ENCODE measurements at regions not wholly inside any gene's neighbourhood (a gene's known extent, or its start where the extent isn't known, plus 50 kb on each side); places are given as distances from the start of the nearest gene placed in this dataset.

GRCh38 chr15:91429973-91430372 lies 329.9 kb downstream of the SV2B start:
- POLR2A ChIA-PET: no interaction called here

More at GRCh38 chr15:91429973-91430372, 329.9 kb downstream of the SV2B start:
- no peaks in the 10 kb centered on the region for H4K20me1 ChIP-seq (ENCODE audit: insufficient read depth)
- no peaks in the 10 kb centered on the region for H3K27me3 ChIP-seq (ENCODE audit: insufficient read depth)
- no peaks in the 10 kb centered on the region for H3K36me3 ChIP-seq (replicated peaks in 1 of 2; ENCODE audit: control insufficient read depth in 1 of 2, insufficient read depth in 2 of 2, low read length in 1 of 2)
- no peak for DNase-seq
- H3K4me3 ChIP-seq (ENCODE audit: low read depth in 2 of 2, low read length in 1 of 2): no peak overlapping the region
- 96% methylated on average over 5 of the region's 9 CpGs for WGBS (ENCODE audit: low lambda C conversion rate)
- no peaks in the 10 kb centered on the region for H3F3A ChIP-seq (replicated peaks; ENCODE audit: insufficient read depth)
- no peak overlapping the region for H2AFZ ChIP-seq (ENCODE audit: low read depth)
- no peak overlapping the region for H3K9ac ChIP-seq
- H3K9me3 ChIP-seq: no peaks in the 10 kb centered on the region; the same call in 1 of the 2 replicates
- H3K79me2 ChIP-seq (ENCODE audit: insufficient read depth): no peaks in the 10 kb centered on the region
- H3K27ac ChIP-seq (ENCODE audit: low read depth in 2 of 2, low read length in 1 of 2): no peak overlapping the region
- H3K4me1 ChIP-seq (ENCODE audit: control insufficient read depth in 1 of 2, insufficient read depth in 2 of 2, low read depth in 1 of 2, low read length in 1 of 2): no peaks in the 10 kb centered on the region
- CTCF ChIA-PET: no interaction called here
- no peak overlapping the region for H3K4me2 ChIP-seq
- TF ChIP-seq JUND (IDR thresholded peaks at IDR 0.05) (no peak), POLR2AphosphoS5 (IDR thresholded peaks at IDR 0.05; ENCODE audit: low read depth, low read length) (no peak), TCF12 (IDR thresholded peaks at IDR 0.05) (no peak), RFX5 (IDR thresholded peaks at IDR 0.05; ENCODE audit: low read length) (no peak), NFIC (IDR thresholded peaks at IDR 0.05; ENCODE audit: borderline replicate concordance) (no peak), TAF1 (IDR thresholded peaks at IDR 0.05; ENCODE audit: borderline replicate concordance, low read depth, low read length) (no peak), NRF1 (IDR thresholded peaks at IDR 0.05; ENCODE audit: low read depth, low read length) (no peak), YY1 (IDR thresholded peaks at IDR 0.05; ENCODE audit: low read depth) (no peak), GATA2 (CRISPR knock-in tag; IDR thresholded peaks at IDR 0.05) (no peak), FOXM1 (IDR thresholded peaks at IDR 0.05; ENCODE audit: low read depth) (no peak), MXI1 (IDR thresholded peaks at IDR 0.05; ENCODE audit: low read depth, low read length) (no peak), SMC3 (IDR thresholded peaks at IDR 0.05; ENCODE audit: low read depth, low read length) (no peak), EP300 (IDR thresholded peaks at IDR 0.05; ENCODE audit: borderline replicate concordance in 1 of 2, low read depth in 1 of 2, low read length in 1 of 2) (no peak), FOXJ3 (CRISPR knock-in tag; IDR thresholded peaks at IDR 0.05) (no peak), ZBTB33 (IDR thresholded peaks at IDR 0.05; ENCODE audit: borderline replicate concordance, low read depth) (no peak), FOSL2 (IDR thresholded peaks at IDR 0.05; ENCODE audit: borderline replicate concordance, low read depth) (no peak), USF2 (IDR thresholded peaks at IDR 0.05; ENCODE audit: borderline replicate concordance, low read depth, low read length) (no peak), RCOR1 (IDR thresholded peaks at IDR 0.05; ENCODE audit: low read length) (no peak), REST (IDR thresholded peaks at IDR 0.05; ENCODE audit: low read depth, low read length) (no peak), CTCF (IDR thresholded peaks at IDR 0.05) (no peak)
- H3K9me2 ChIP-seq: no peaks in the 10 kb centered on the region
